NT2/D1 (cell line): ENCODE measurements at regions not wholly inside any gene's neighbourhood (a gene's known extent, or its start where the extent isn't known, plus 50 kb on each side); places are given as distances from the start of the nearest gene placed in this dataset.

Experiments
- DNase-seq: peaks from one replicate; pipeline ENCODE4 v3.0.0-alpha.2; 2011; ENCODE audit warnings: low read depth, low spot score
- H3K27me3 ChIP-seq: 2 replicates; pipeline ENCODE4 v1.6.0; 2011; ENCODE audit warnings: mild to moderate bottlenecking; ENCODE audit not compliant: insufficient read length, insufficient read depth
- H3K36me3 ChIP-seq: 2 replicates; pipeline ENCODE4 v1.6.1; 2011; ENCODE audit warnings: mild to moderate bottlenecking, low read length, mixed read lengths; ENCODE audit not compliant: insufficient read depth, insufficient read length
- H3K4me1 ChIP-seq: 2 replicates; pipeline ENCODE4 v1.5.1; 2011; ENCODE audit not compliant: insufficient read depth, insufficient read length
- H3K4me3 ChIP-seq: 2 replicates; pipeline ENCODE4 v1.5.1; 2011; ENCODE audit warnings: low read depth; ENCODE audit not compliant: insufficient read length
- H3K9ac ChIP-seq: 2 replicates; pipeline ENCODE4 v1.6.0; 2011; ENCODE audit warnings: low read depth; ENCODE audit not compliant: insufficient read length
- H3K9me3 ChIP-seq: 2 replicates; pipeline ENCODE4 v1.5.1; 2011; ENCODE audit warnings: mild to moderate bottlenecking, low read length; ENCODE audit not compliant: insufficient read depth
- SUZ12 ChIP-seq: IDR thresholded peaks from 2 replicates; pipeline ENCODE4 v1.6.1; 2011; ENCODE audit not compliant: insufficient read length, insufficient read depth; ENCODE audit errors: extremely low read depth
- YY1 ChIP-seq: IDR thresholded peaks from 2 replicates; pipeline ENCODE4 v1.6.1; 2011; ENCODE audit not compliant: insufficient read length, insufficient read depth
- ZNF274 ChIP-seq: IDR thresholded peaks from 2 replicates; pipeline ENCODE4 v1.6.1; 2011; ENCODE audit warnings: mild to moderate bottlenecking, low read depth, low read length

DNA sequence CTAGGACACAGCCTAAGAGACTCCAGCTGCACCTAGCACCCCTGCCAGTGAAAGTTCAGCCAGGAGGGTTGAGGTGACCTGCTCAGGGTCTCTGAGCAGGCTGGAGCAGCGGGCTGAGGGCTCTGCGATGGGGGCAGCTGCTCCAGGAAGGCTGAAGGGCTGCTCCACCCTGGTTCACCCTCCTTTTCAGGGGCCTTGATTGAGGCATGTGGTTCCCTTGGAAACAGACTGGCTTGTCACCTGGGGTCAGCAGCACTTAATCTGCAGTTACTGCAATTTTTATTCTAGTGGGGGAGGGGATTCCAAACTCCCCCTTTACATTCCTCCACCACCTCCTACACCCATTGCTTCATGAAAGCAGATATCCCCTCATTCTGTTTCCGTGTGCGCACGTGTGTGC, 85.3 kb upstream of the UNC5B start:
- no peak overlapping the region for H3K9ac ChIP-seq
- peaks cover 14% of the 10 kb centered on the region for H3K4me1 ChIP-seq
- TF ChIP-seq YY1 (no peak), SUZ12 (no peak), ZNF274 (no peak)
- H3K27me3 ChIP-seq: no peaks in the 10 kb centered on the region
- H3K36me3 ChIP-seq: no peaks in the 10 kb centered on the region
- DNase-seq: no peak
- H3K9me3 ChIP-seq: no peaks in the 10 kb centered on the region
- H3K4me3 ChIP-seq: no peak overlapping the region

DNA sequence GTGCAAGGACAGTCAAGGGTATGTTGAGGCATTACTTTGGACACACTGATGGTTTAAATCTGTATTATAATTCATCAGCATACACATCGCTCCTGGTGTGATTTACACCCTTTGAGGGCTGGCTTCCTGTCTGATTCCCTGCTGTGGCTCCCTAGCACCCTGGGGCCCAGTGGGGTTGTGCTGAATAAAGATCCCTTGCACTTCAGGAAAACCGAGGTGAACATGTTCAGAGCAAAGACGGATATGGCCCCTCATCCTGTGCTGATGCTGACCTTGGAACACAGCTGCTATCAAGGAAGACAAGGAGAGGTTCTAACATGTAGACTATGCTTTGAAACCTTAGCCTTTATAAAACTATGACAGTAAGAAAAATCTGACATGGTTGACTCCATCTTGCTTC, 84.6 kb upstream of the UNC5B start:
- Histone ChIP-seq H3K27me3 (no peaks in the 10 kb centered on the region), H3K9me3 (no peaks in the 10 kb centered on the region), H3K4me1 (peaks cover 14% of the 10 kb centered on the region), H3K4me3 (no peak overlapping the region), H3K36me3 (no peaks in the 10 kb centered on the region), H3K9ac (no peak overlapping the region)
- no peak for TF ChIP-seq SUZ12
- TF ChIP-seq ZNF274: no peak
- no peak for TF ChIP-seq YY1
- no peak for DNase-seq

DNA sequence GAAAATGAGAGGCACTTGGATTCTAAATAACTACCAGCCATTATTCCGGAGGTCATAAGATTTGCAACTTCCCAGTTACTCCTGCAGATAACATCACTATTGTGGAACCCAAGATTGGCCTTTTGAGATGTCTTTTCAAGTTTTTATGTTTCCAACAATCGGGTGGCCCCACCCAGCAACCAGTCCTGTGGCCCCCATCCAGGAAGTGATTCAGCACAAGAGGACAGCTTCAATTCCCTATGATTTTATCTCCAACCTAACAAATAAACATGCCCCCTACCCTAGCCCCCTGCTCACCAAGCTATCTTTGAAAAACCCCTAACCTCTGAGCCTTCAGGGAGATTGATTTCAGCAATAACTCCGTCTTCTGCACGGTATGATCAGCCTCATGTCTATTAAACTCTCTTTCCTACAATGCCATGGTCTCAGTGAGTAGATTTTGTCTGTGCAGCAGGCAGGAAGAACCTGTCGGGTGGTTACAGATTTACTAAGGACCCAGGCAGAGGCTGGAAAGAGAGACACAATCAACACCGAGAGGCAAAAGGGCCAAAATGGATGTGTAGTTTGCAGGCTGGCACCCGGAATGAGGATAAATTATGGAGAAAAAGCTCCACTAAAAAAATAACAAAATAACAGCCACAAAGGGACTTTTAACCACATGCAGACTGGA, 83.9 kb upstream of the UNC5B start:
- H3K4me3 ChIP-seq: no peak overlapping the region
- no peak for DNase-seq
- H3K9me3 ChIP-seq: no peaks in the 10 kb centered on the region
- no peak overlapping the region for H3K9ac ChIP-seq
- no peak for TF ChIP-seq YY1
- no peak for TF ChIP-seq ZNF274
- TF ChIP-seq SUZ12: no peak
- peaks cover 14% of the 10 kb centered on the region for H3K4me1 ChIP-seq
- H3K27me3 ChIP-seq: no peaks in the 10 kb centered on the region
- H3K36me3 ChIP-seq: no peaks in the 10 kb centered on the region

DNA sequence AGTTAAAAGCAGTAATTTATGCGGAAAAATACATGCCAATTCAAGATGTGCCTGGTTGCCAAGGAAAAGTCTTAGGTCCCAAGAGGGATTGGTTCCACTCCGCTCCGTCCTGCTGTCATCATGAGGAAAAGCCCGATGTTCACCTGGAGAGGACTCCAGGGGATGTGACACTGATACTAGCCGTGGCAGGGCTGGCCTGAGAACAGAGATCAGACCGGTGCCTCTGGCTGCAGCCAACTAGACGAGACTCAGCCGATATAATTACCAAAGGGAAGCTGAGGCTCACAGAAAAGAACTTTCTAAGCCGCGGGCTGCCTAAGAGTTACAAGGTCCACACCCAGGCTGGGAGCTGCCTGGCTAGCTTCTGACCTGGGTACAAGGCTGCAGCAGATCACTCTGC, 81.3 kb upstream of the UNC5B start:
- Histone ChIP-seq H3K4me3 (no peak overlapping the region), H3K4me1 (peaks cover 14% of the 10 kb centered on the region), H3K9me3 (no peaks in the 10 kb centered on the region), H3K36me3 (no peaks in the 10 kb centered on the region), H3K9ac (no peak overlapping the region), H3K27me3 (no peaks in the 10 kb centered on the region)
- no peak for DNase-seq
- TF ChIP-seq SUZ12: no peak
- no peak for TF ChIP-seq YY1
- TF ChIP-seq ZNF274: no peak

DNA sequence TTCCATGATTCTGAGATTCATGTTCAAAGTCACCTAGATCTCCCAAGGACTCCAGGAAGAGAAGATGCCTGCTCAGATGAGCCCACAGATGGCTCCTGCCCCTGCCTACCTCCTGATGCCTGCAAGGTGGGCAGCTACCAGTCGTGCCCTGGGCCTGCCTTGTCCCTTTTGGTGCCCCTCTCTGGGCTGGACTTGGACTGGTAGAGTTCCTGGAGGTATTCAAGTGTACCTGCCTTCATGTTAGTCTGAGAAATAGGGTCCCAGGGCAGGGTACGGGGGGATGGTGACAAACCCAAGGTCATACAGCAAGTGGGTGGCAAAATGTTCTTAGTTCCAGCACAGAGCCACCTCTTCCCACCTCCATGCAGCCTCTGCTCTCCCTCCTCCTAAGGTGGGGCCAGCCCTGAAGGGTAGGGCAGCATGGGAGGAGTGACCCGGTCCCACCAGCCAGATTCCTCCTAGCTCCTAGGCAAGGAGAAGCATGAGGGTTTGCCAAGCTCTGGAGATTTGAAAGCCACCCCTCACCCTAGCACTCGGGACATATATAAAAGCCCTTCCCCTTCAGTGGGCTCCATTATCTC, 80.8 kb upstream of the UNC5B start:
- H3K9me3 ChIP-seq: no peaks in the 10 kb centered on the region
- no peak overlapping the region for H3K9ac ChIP-seq
- DNase-seq: no peak
- TF ChIP-seq YY1 (no peak), ZNF274 (no peak), SUZ12 (no peak)
- H3K27me3 ChIP-seq: no peaks in the 10 kb centered on the region
- H3K4me3 ChIP-seq: no peak overlapping the region
- no peaks in the 10 kb centered on the region for H3K36me3 ChIP-seq
- peaks cover 15% of the 10 kb centered on the region for H3K4me1 ChIP-seq

DNA sequence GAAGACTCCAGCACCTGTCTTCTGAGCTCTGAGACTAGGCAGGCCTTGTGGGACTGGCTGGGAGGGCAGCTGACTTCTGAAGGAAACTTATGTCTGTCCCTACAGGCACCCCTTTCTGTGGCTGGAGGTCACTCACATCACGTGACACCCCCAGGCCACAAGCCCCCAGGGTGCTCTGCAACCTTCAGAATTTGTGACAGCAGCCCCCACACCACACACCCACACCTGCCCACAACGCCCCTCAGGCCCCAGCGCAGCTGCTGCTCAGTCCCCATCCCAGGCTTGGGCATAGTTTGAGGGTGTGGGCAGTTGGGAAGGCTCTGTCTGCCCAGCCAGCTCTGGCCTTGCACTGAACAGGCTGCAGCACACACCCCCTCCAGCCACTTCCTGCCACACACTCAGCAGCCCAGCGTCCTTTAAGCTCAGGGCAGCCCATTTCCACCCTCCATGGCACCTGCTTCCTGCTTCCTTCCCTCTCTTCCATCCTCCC, 80.0 kb upstream of the UNC5B start:
- H3K9ac ChIP-seq: no peak overlapping the region
- no peaks in the 10 kb centered on the region for H3K27me3 ChIP-seq
- H3K4me1 ChIP-seq: peaks cover 10% of the 10 kb centered on the region
- no peak for DNase-seq
- TF ChIP-seq ZNF274: no peak
- no peak for TF ChIP-seq SUZ12
- no peak for TF ChIP-seq YY1
- H3K4me3 ChIP-seq: no peak overlapping the region
- H3K9me3 ChIP-seq: no peaks in the 10 kb centered on the region
- H3K36me3 ChIP-seq: no peaks in the 10 kb centered on the region

DNA sequence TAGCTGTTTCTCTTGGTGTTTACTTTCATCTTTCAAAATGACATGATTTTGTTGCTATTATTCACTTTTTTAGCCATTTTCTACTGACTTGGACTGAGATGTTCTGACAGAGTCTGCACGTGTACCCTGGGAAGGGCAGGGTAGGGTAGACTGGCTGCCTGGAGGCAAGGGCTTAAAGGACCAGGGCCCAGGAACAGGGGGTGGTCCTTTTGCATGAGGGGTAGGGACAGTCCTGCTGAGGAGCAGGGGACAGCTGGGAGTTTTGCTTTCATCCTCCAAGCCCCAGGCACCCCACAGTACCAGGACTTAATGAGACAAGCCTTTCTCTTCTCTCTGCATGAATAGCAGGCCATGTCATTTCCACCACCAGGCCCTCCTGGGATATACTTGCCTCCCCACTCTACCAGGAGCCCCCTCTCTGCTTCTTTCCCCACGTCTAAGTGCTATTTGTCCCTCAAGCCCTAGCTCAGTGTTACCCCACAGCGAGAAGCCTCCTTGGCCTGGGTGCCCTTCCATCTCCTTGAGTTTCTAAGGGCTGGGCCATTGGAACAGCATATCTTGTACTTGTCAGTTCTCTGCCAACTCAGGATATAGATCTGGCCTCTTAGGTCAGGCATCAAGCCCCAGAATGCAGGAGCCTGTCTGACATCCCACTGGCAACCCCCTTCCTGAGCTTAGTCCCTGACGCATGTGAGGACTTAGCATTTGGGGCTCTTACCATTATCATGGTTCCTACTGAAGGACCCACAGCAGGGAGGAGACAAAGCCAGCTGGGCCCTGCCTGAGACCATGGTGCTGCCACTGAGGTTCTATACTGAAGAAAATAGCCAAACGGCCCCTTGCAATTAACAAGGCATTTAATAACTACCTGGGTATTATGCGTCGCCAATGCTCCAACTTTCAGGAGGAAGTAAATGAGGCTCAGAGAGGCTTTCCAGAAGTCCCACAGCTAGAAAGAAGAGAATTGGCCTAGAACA, 78.4 kb upstream of the UNC5B start:
- no peaks in the 10 kb centered on the region for H3K36me3 ChIP-seq
- no peaks in the 10 kb centered on the region for H3K27me3 ChIP-seq
- no peak for DNase-seq
- no peaks in the 10 kb centered on the region for H3K9me3 ChIP-seq
- peaks cover 6% of the 10 kb centered on the region for H3K4me1 ChIP-seq
- no peak overlapping the region for H3K9ac ChIP-seq
- no peak overlapping the region for H3K4me3 ChIP-seq
- TF ChIP-seq SUZ12 (no peak), YY1 (no peak), ZNF274 (no peak)
